Esophagus muscularis mucosa (tissue), 3 donors: ENCODE measurements at regions not wholly inside any gene's neighbourhood (a gene's known extent, or its start where the extent isn't known, plus 50 kb on each side); places are given as distances from the start of the nearest gene placed in this dataset.

Experiments used
- CTCF ChIP-seq, 3 experiments: fragments of 200-600 bp in 2 of 3; fragments of 450-650 bp in 1 of 3; sonication (generic) in 2 of 3; IDR thresholded peaks; one replicate each; pipeline ENCODE4 v1.5.1; 2017 to 2019; ENCODE audit warnings: antibody characterized with exemption in 3 of 3, mild to moderate bottlenecking in 2 of 3, moderate library complexity in 1 of 3
- POLR2AphosphoS5 ChIP-seq, 2 donors: sonication (generic); formaldehyde crosslinking; IDR thresholded peaks; one replicate each; pipeline ENCODE4 v1.6.1; 2017; ENCODE audit warnings: antibody characterized with exemption in 2 of 2

GRCh38 chr16:86392436-86393152 lies 117.7 kb upstream of the FOXF1 start:
- TF ChIP-seq CTCF (IDR thresholded peaks at IDR 0.05), result no peak
- TF ChIP-seq POLR2AphosphoS5 (IDR thresholded peaks at IDR 0.05), result no peak
